Activated T-cell treated with anti-CD3 and anti-CD28 coated beads, Interleukin-2, amount 50 U/mL, for 1 hour (primary cell): ENCODE measurements at regions not wholly inside any gene's neighbourhood (a gene's known extent, or its start where the extent isn't known, plus 50 kb on each side); places are given as distances from the start of the nearest gene placed in this dataset.

Experiments used
- DNase-seq: peaks from one replicate; pipeline ENCODE4 v3.0.0-alpha.2; 2020

- DNase-seq = no peak
These were observed 146.9 kb upstream of the C1orf174 start for GRCh38 chr1:4046836-4047461.

DNA sequence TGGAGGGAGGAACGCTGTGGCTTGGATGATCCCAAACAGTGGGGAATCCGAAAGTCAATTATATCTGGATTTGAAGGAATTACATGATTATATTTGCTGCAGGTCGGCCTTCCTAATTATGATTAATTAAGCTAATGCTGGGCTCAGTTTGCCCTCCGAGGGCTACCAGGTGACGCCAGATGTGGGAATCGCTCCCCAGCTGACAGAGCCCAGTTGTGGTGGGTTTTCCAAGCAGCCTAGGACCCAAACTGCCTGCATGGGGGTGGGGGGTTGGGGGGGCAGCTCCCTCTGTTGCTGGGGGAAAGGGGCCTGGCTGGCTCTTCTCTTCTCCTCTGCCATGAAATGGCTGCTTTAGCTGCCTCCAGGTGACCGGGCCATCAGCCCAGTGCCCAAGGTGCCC lies 147.6 kb upstream of the C1orf174 start:
- DNase-seq = no peak

DNA sequence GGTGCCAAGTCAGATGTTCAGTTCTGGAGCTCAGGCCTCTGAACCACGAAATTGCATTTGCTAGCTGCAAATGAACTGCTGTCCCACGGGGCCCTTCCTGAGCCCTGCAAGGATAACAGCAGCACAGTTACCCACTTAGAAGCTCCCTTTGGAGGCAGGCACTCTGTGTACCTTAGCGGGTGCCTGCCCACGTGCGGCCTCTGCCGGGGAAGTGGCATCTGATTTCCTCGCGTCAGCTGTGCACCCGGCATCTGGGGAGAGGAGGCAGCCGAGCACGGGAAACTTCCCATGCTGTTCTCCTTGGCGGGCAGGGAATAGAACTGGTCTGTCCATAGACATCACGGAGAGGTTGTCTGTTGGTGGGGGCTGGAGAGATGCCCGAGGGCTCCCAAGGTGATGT lies 148.0 kb upstream of the C1orf174 start:
- DNase-seq = no peak

DNA sequence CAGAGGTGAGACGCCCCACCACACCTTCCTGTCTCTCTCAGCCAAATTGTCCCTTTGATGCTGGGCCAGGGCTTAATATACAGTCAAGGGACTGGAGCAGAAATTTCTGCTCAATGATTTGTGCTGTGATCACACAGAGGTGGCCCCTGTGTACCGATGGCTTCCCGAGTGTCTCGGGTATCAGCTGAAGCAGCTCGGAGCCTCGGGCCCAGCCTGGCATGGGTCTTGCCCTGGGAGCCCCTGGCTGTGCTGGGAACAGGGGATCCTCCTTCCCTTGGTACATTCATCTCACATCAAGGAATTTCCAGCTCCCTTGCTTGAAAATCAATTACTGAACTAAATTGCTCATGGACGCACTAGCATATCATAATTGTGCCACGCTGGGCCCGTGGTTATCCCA lies 148.8 kb upstream of the C1orf174 start:
- no peak for DNase-seq

DNA sequence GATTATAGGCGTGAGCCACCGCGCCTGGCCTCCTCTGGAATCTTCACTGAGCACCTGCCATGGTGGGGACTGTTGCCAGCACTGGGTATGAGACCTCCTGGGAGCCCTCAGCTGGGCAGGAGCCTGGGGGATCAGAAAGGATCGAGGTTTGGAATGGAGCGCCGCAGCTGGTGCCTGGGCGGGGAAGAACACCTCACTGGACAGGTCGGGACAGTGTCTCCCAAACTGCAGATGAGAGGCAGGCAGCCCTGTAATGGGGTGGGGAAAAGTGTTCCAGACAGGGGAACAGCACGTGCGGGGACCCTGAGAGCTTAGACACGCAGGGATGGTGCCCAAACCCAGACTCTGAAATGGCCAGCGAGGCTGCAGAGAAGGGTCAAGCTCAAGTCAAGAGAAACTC lies 150.9 kb upstream of the C1orf174 start:
- no peak for DNase-seq

DNA sequence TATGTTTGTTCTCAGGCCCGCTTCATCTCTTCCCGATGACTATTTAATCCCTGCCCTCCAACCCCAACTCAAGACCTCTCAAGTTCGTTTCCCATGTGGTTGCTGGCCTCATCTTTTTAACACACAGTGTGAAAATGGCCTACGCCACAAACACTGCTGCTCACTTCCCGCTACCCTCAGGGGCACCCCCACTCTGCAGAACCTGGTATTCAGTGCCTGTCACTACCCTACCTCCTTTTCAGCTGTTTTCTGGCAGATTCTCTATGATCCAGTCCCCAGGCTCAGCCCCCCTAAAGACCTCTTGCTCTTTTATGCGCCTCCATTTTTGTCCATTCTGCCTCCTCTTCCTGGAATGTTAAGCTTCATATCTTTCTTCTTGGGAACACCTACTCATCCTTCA lies 152.6 kb upstream of the C1orf174 start:
- DNase-seq = no peak

GRCh38 chr1:4053160-4053748 lies 153.2 kb upstream of the C1orf174 start:
- DNase-seq = no peak

DNA sequence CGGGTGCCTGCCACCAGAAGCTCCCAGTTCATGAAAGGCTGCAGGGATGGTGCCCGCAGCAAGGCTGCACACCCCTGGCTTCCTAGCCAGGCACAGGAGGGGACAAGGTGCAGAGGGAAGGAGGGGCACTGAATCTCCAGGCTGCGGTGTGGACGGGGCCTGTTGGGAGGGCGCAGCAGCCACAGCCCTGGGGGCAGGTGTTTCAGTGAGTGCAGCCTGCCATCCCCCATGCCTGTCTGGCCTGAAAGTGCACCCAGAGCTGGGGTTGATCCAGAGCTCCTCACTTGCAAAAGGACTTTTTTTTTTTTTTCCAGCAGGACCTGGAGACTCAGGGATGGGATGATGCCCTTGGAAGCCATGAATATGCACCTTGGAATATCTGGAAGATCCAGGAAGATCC lies 153.7 kb upstream of the C1orf174 start:
- no peak for DNase-seq

DNA sequence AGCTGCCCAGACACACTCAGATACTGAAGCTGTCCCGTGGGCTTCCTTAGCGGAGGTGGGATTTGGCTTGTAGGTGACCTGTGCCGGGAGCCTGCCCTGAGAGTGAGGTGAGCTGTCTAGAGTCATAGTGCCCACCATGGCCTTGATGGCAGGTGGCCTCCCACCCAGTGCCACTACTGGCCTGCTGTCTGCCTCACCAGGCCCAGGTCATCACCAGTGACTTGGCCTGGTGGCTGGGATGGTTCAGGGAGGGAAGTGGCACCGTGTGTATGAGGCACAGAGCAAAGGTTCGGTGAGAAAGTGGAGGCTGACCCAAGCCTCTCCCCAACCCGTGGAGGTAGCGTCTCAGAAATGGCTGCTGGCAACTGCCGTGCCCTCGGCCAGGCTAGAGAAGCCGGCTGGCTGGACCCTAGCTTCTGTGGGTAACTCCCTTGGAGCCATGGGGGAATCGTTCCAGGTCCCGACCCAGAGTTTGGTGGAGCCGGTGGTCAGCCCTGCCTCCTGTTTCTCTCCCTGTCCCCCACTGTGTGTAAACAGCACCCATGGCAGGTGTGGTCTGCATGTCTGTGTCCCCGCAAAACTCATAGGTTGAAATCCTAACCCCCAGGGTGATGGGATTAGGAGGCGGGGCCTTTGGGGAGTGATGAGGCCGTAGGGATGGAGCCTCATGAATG lies 155.4 kb upstream of the C1orf174 start:
- DNase-seq = no peak

DNA sequence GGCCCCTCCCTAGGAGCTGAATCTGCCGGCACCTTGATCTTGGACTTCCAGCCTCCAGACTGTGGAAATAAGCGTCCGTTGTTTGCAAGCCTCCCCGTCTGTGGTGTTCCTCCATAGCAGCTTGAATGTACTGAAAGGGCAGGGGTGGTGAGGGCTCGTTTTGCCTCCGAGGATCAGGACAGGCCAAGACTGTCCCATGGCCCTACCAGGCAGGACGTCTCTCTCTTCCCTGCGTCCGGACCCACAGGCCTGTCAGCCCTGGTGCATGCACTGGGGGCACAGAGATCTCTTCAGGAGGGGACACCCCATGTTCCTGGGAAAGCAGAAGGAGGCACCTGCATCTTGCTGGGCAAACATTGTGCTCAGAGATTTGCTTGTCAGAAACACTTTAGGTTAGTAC lies 156.3 kb upstream of the C1orf174 start:
- DNase-seq = no peak

GRCh38 chr1:4056989-4057388 lies 156.9 kb upstream of the C1orf174 start:
- no peak for DNase-seq

GRCh38 chr1:4057603-4058002 lies 157.5 kb upstream of the C1orf174 start:
- no peak for DNase-seq

DNA sequence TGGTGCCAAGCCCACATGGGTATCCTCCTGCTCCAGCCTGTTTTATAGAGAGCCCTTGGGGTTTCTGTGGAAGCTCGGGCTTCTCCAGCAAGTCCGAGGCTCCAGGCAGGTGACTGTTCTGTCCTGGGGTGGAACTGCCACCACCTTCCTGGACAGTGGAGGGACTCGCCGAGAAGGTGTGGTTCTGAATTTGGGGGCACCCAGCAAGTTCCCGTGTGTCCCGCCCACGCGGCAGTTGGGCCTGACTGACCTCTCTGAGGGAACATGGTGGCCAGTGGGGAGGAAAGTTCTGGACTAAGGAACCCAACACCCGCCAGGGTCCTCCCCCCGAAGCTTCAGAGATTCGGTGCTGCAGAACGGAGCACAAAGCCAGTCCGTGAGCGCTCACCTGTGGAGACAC lies 158.1 kb upstream of the C1orf174 start:
- no peak for DNase-seq

GRCh38 chr1:4058706-4059105 lies 158.6 kb upstream of the C1orf174 start:
- DNase-seq = no peak

- no peak for DNase-seq
These were observed 159.2 kb upstream of the C1orf174 start for GRCh38 chr1:4059270-4059669.

- no peak for DNase-seq
These were observed 160.8 kb upstream of the C1orf174 start for GRCh38 chr1:4060850-4061249.

- no peak for DNase-seq
These were observed 161.5 kb upstream of the C1orf174 start for GRCh38 chr1:4061521-4062031.

DNA sequence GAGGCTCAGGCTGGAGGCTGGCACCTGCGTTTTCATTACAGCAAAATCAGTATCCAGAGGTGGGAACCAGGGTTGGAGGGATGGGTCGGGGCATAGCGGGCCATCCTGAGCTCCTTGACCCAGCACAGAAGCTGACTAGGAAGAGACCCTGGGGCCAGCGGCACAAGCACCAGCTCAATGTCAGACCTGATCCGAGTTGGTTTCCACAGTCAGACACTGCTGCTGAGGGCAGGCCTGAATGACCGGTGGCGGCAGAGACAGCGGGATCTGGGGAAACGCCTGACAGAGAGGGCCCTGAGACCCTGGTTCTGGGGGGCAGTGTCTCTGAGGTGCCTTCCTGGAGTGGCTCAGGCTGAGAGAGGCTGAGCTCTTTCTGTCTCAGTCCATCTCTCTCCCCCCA lies 162.0 kb upstream of the C1orf174 start:
- DNase-seq = no peak

- DNase-seq = no peak
These were observed 162.5 kb upstream of the C1orf174 start for GRCh38 chr1:4062560-4062959.

DNA sequence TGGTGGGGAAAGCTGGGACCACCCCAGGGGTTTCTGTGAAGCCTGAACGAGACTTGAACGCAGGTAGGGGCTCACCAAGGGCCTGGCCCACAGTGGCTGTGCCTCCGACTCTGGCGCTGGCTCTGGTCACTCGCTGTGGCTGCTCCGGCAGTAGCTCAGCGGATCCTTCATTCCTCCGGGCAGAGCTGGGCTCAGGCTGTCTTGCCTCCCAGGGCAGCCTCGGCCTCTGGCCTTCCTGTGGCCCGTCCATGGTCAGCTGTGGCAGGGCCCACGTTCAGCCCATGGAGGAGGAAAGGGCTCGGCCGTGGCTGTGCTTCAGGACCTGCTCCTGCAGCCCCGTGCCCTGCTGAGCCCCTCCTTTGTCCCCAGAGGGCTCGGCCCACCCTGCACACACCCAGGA lies 162.9 kb upstream of the C1orf174 start:
- DNase-seq = no peak

GRCh38 chr1:4063516-4063915 lies 163.4 kb upstream of the C1orf174 start:
- no peak for DNase-seq

DNA sequence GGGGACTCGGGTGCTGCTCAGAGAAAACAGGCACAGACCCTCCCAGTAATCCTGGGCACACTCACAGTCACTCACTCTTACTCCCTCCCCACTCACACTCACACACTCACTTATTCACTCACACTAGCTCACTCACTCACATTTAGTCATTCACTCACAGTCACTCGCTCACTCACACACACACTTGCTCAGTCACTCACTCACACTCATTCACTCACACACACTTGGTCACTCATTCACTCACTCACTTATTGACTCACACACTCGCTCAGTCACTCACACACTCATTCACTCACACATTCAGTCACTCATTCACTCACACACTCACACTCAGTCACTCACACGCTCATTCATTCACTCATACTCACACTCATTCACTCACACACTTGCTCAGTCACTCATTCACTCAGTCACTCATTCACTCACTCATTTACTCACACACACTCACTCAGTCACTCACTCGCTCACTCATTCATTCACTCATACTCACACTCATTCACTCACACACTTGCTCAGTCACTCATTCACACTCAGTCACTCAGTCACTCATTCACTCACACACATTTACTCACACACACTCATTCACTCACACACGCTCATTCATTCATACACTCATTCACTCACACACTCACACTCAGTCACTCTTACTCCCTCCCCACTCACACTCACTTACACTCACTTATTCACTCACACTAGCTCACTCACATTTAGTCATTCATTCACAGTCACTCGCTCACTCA lies 164.2 kb upstream of the C1orf174 start:
- DNase-seq = no peak

DNA sequence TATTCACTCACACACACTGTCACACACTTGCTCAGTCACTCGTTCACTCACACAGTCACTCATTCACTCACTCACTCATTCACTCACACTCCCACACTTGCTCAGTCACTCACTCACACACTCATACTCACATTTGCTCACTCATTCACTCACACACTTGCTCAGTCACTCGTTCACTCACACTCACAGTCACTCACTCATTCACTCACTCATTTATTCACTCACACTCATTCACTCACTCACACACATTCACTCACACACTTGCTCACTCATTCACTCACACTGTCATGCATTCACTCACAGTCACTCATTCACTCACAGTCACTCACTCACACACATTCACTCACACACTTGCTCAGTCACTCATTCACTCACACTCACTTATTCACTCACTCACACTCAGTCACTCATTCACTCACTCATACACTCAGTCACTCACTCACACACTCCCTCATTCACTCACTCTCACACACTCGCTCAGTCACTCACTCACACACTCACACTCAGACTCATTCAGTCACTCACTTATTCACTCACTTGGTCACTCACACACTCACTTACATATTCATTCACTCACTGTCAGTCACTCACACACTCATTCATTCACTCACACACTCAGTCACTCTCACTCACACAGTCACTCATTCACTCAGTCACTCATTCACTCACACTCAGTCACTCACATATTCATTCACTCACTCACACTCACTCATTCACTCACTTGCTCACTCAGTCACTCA lies 167.0 kb upstream of the C1orf174 start:
- no peak for DNase-seq
